SK-N-SH (cell line): ENCODE measurements at regions not wholly inside any gene's neighbourhood (a gene's known extent, or its start where the extent isn't known, plus 50 kb on each side); places are given as distances from the start of the nearest gene placed in this dataset.

Experiments
- CTCF ChIA-PET: fragments of 300-600, 350-600 bp; formaldehyde crosslinking; extraction: SDS; loops from one replicate; lab custom pipeline; 2021; lab: Yijun Ruan, JAX
- POLR2A ChIA-PET: fragments of 350-600 bp; sonication (Branson Sonifier 250); formaldehyde crosslinking; extraction: SDS; loops from one replicate; lab custom pipeline; 2020; ENCODE audit warnings: antibody characterized with exemption, inconsistent platforms; lab: Yijun Ruan, JAX
- DNase-seq: peaks from one replicate; pipeline ENCODE4 v3.0.0; 2012
- H2AFZ ChIP-seq: fragments of 200-600 bp; sonication (generic); 2 replicates; pipeline ENCODE4 v1.8.1; 2016; ENCODE audit warnings: antibody characterized with exemption, mild to moderate bottlenecking, low read depth
- H3F3A ChIP-seq: fragments of 200-600 bp; sonication (generic); replicated peaks from 2 replicates; pipeline ENCODE3; 2016; ENCODE audit warnings: antibody characterized with exemption, mild to moderate bottlenecking; ENCODE audit not compliant: insufficient read depth
- H3K27ac ChIP-seq, 2 experiments: fragments of 200-500 bp in 1 of 2; fragments of 200-600 bp in 1 of 2; sonication (Bioruptor generic) in 1 of 2; sonication (generic), shearing (Covaris generic) in 1 of 2; 2 replicates each; pipeline versions ENCODE4 v1.5.1 to v1.6.1; 2014 to 2016; ENCODE audit warnings: low read depth in 2 of 2, inconsistent platforms in 1 of 2, low read length in 1 of 2, mild to moderate bottlenecking in 1 of 2, mixed read lengths in 1 of 2
- H3K27me3 ChIP-seq: fragments of 200-600 bp; sonication (generic), shearing (Covaris generic); 2 replicates; pipeline ENCODE4 v1.6.1; 2016; ENCODE audit warnings: mixed run types; ENCODE audit not compliant: insufficient read depth
- H3K36me3 ChIP-seq, 2 experiments: fragments of 200-500 bp in 1 of 2; fragments of 200-600 bp in 1 of 2; sonication (Bioruptor generic) in 1 of 2; sonication (generic) in 1 of 2; replicated peaks in 1 of 2; 2 replicates each; pipeline versions ENCODE3 to v1.5.1; 2014 to 2016; ENCODE audit warnings: low read length in 1 of 2, mild to moderate bottlenecking in 1 of 2; ENCODE audit not compliant: insufficient read depth in 2 of 2, control insufficient read depth in 1 of 2
- H3K4me1 ChIP-seq, 2 experiments: fragments of 200-500 bp in 1 of 2; fragments of 200-600 bp in 1 of 2; sonication (Bioruptor generic) in 1 of 2; sonication (generic), shearing (Covaris generic) in 1 of 2; 2 replicates each; pipeline versions ENCODE4 v1.5.1 to v1.6.1; 2014 to 2016; ENCODE audit warnings: low read depth in 1 of 2, low read length in 1 of 2, mixed run types in 1 of 2; ENCODE audit not compliant: insufficient read depth in 2 of 2, control insufficient read depth in 1 of 2
- H3K4me2 ChIP-seq: fragments of 200-600 bp; sonication (generic), shearing (Covaris generic); 2 replicates; pipeline ENCODE4 v1.6.1; 2017; ENCODE audit warnings: mixed run types
- H3K4me3 ChIP-seq, 2 experiments: fragments of 200-500 bp in 1 of 2; fragments of 200-600 bp in 1 of 2; sonication (Bioruptor generic) in 1 of 2; sonication (generic), shearing (Covaris generic) in 1 of 2; 2 replicates each; pipeline versions ENCODE4 v1.5.1 to v1.8.1; 2014 to 2016; ENCODE audit warnings: low read depth in 2 of 2, inconsistent platforms in 1 of 2, low read length in 1 of 2, mild to moderate bottlenecking in 1 of 2, mixed read lengths in 1 of 2, moderate library complexity in 1 of 2
- H3K79me2 ChIP-seq: fragments of 200-600 bp; sonication (generic); 2 replicates; pipeline ENCODE4 v1.8.1; 2017; ENCODE audit warnings: mild to moderate bottlenecking; ENCODE audit not compliant: insufficient read depth
- H3K9ac ChIP-seq: fragments of 200-600 bp; sonication (generic); 2 replicates; pipeline ENCODE4 v1.6.1; 2017; ENCODE audit warnings: mixed run types
- H3K9me2 ChIP-seq: fragments of 200-600 bp; sonication (generic); 2 replicates; pipeline ENCODE4 v1.6.1; 2017; ENCODE audit warnings: mixed run types
- H3K9me3 ChIP-seq: fragments of 200-600 bp; sonication (generic); 2 replicates; pipeline ENCODE4 v1.6.1; 2017; ENCODE audit warnings: mixed run types, mild to moderate bottlenecking, moderate library complexity
- H4K20me1 ChIP-seq: fragments of 200-600 bp; sonication (generic); 2 replicates; pipeline ENCODE4 v1.6.1; 2017; ENCODE audit warnings: mild to moderate bottlenecking, mixed run types; ENCODE audit not compliant: insufficient read depth
- CTCF ChIP-seq: fragments of 200-600 bp; sonication (generic); IDR thresholded peaks from 2 replicates; pipeline ENCODE4 v1.6.1; 2017; ENCODE audit warnings: antibody characterized with exemption, mild to moderate bottlenecking, moderate library complexity
- ELF1 ChIP-seq: IDR thresholded peaks from 2 replicates; pipeline ENCODE4 v1.4.0; 2012
- EP300 ChIP-seq, 2 experiments: IDR thresholded peaks; 2 replicates each; pipeline versions ENCODE4 v1.4.0 to v1.6.1; 2012; ENCODE audit warnings: borderline replicate concordance in 1 of 2, low read depth in 1 of 2, low read length in 1 of 2
- EZH2phosphoT487 ChIP-seq: fragments of 200-600 bp; sonication (generic); IDR thresholded peaks from 2 replicates; pipeline ENCODE4 v1.6.1; 2017; ENCODE audit warnings: low read depth, mixed run types, mild to moderate bottlenecking, antibody characterized with exemption, moderate library complexity, borderline replicate concordance
- FOSL2 ChIP-seq: IDR thresholded peaks from 2 replicates; pipeline ENCODE4 v1.4.0; 2012; ENCODE audit warnings: low read depth, mild to moderate bottlenecking, moderate library complexity, borderline replicate concordance
- FOXM1 ChIP-seq: IDR thresholded peaks from 2 replicates; pipeline ENCODE4 v1.4.0; 2012; ENCODE audit warnings: low read depth, mild to moderate bottlenecking
- GATA2 ChIP-seq: sonication (generic); formaldehyde crosslinking; IDR thresholded peaks from 2 replicates; pipeline ENCODE4 v1.5.0; 2020; ENCODE audit warnings: mild to moderate bottlenecking, missing genetic modification reagents
- MAX ChIP-seq: IDR thresholded peaks from 2 replicates; pipeline ENCODE4 v1.4.0; 2012; ENCODE audit warnings: low read depth
- MXI1 ChIP-seq: IDR thresholded peaks from 2 replicates; pipeline ENCODE4 v1.6.1; 2012; ENCODE audit warnings: mild to moderate bottlenecking, low read depth, low read length, improper control_type of control experiment
- NFIC ChIP-seq: IDR thresholded peaks from 2 replicates; pipeline ENCODE4 v1.4.0; 2012; ENCODE audit warnings: borderline replicate concordance
- RCOR1 ChIP-seq: fragments of 150-350 bp; IDR thresholded peaks from 2 replicates; pipeline ENCODE4 v1.6.1; 2017; ENCODE audit warnings: antibody characterized with exemption, low read length
- RFX5 ChIP-seq: IDR thresholded peaks from 2 replicates; pipeline ENCODE4 v1.6.1; 2012; ENCODE audit warnings: mild to moderate bottlenecking, improper control_type of control experiment, low read length
- RXRA ChIP-seq: IDR thresholded peaks from 2 replicates; pipeline ENCODE4 v1.4.0; 2012; ENCODE audit warnings: low read depth, mild to moderate bottlenecking, borderline replicate concordance
- SIN3A ChIP-seq: IDR thresholded peaks from 2 replicates; pipeline ENCODE4 v1.6.1; 2012; ENCODE audit warnings: low read depth, mild to moderate bottlenecking, low read length, moderate library complexity, borderline replicate concordance
- TCF12 ChIP-seq: IDR thresholded peaks from 2 replicates; pipeline ENCODE4 v1.4.0; 2012
- USF2 ChIP-seq: fragments of 150-350 bp; IDR thresholded peaks from 2 replicates; pipeline ENCODE4 v1.6.1; 2017; ENCODE audit warnings: antibody characterized with exemption, low read length, low read depth, borderline replicate concordance
- YY1 ChIP-seq: IDR thresholded peaks from 2 replicates; pipeline ENCODE4 v1.4.0; 2012; ENCODE audit warnings: low read depth, mild to moderate bottlenecking
- WGBS: methylation state at CpG from one replicate; pipeline ENCODE4 v1.1.6; 2017; ENCODE audit warnings: low lambda C conversion rate; 5-methylcytosine and 5-hydroxymethylcytosine counted together

DNA sequence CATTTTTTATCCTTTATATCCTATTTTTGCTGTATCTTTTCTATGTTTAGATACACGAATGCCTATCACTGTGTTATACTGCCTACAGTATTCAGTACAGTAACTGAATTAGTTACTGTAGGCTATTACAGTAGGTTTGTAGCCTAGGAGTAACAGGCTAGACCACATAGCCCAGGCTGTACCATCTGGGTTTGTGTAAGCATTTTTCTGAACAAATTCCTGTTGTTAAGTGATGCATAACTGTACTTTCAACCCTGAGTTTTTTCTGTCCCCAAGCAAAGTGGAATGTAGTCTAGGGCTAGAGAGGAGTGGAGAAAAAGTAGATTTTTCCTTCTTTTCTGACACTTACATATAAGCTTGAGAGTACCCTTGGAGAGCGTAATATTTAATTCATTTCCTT, 282.1 kb downstream of the HS3ST3B1 start:
- no peak overlapping the region for H3K4me2 ChIP-seq
- 20% methylated on average over 2 of the region's 2 CpGs for WGBS
- no peaks in the 10 kb centered on the region for H3K79me2 ChIP-seq
- no peaks in the 10 kb centered on the region for H3K4me1 ChIP-seq
- H3F3A ChIP-seq = no peaks in the 10 kb centered on the region
- H3K27me3 ChIP-seq = no peaks in the 10 kb centered on the region; the same call in 1 of the 2 replicates
- no peaks in the 10 kb centered on the region for H3K9me2 ChIP-seq
- no peaks in the 10 kb centered on the region for H4K20me1 ChIP-seq
- TF ChIP-seq RFX5 (no peak), RXRA (no peak), GATA2 (CRISPR knock-in tag) (no peak), YY1 (no peak), SIN3A (no peak), TCF12 (no peak), MAX (no peak), EP300 (IDR thresholded peaks at IDR 0.05; ENCODE audit: borderline replicate concordance in 1 of 2, low read depth in 1 of 2, low read length in 1 of 2) (no peak), ELF1 (no peak), EZH2phosphoT487 (no peak), FOSL2 (no peak), NFIC (no peak), USF2 (no peak), CTCF (no peak), RCOR1 (no peak), FOXM1 (no peak), MXI1 (no peak)
- ChIA-PET CTCF (interaction anchor here (1.2 kb wide), 1 partner anchor 58 kb away, joined by 3 read pairs; no protein-coding TSS in a partner anchor), POLR2A (no interaction called here)
- no peaks in the 10 kb centered on the region for H3K36me3 ChIP-seq
- no peak overlapping the region for H2AFZ ChIP-seq
- DNase-seq = no peak
- no peaks in the 10 kb centered on the region for H3K9me3 ChIP-seq
- H3K9ac ChIP-seq = no peak overlapping the region
- H3K27ac ChIP-seq = no peak overlapping the region
- no peak overlapping the region for H3K4me3 ChIP-seq
